H1 (cell line): ENCODE measurements at regions not wholly inside any gene's neighbourhood (a gene's known extent, or its start where the extent isn't known, plus 50 kb on each side); places are given as distances from the start of the nearest gene placed in this dataset.

Experiments
- CTCF ChIA-PET: fragments of 300-600 bp; sonication (Branson Sonifier 250); formaldehyde crosslinking; loops from one replicate; lab custom pipeline; 2021; ENCODE audit not compliant: partially characterized antibody; lab: Charles Lee
- POLR2A ChIA-PET: fragments of 300-600 bp; sonication (Branson Sonifier 250); formaldehyde crosslinking; loops from one replicate; lab custom pipeline; 2021; ENCODE audit warnings: inconsistent platforms; ENCODE audit not compliant: partially characterized antibody; lab: Charles Lee
- DNase-seq, 2 experiments: peaks; one replicate each; pipeline versions ENCODE4 v3.0.0 to v3.0.0-alpha.2; 2010 to 2022; ENCODE audit warnings: low spot score in 2 of 2, low read depth in 1 of 2, mixed read lengths in 1 of 2
- FAIRE-seq: peaks from 2 replicates; lab custom pipeline; 2011; peaks lifted over from hg19 to GRCh38; lab: Jason Lieb, UNC
- H2AFZ ChIP-seq: 2 replicates; pipeline ENCODE4 v1.8.1; 2012; ENCODE audit warnings: low read length, inconsistent platforms
- H2AK5ac ChIP-seq: 2 replicates; pipeline ENCODE4 v1.6.1; 2013; ENCODE audit warnings: low read depth, low read length
- H2BK120ac ChIP-seq: replicated peaks from 2 replicates; pipeline ENCODE3; 2013; ENCODE audit warnings: low read depth, low read length, inconsistent platforms
- H2BK12ac ChIP-seq: 2 replicates; pipeline ENCODE4 v1.6.1; 2013; ENCODE audit warnings: low read depth, low read length
- H2BK15ac ChIP-seq: 2 replicates; pipeline ENCODE4 v1.6.1; 2013; ENCODE audit warnings: low read length
- H2BK20ac ChIP-seq: 2 replicates; pipeline ENCODE4 v1.6.1; 2013; ENCODE audit warnings: low read length
- H2BK5ac ChIP-seq: 2 replicates; pipeline ENCODE4 v1.6.1; 2013; ENCODE audit warnings: low read depth, low read length
- H3K14ac ChIP-seq: 2 replicates; pipeline ENCODE4 v1.6.1; 2013; ENCODE audit warnings: inconsistent platforms; ENCODE audit not compliant: insufficient read length
- H3K18ac ChIP-seq: 2 replicates; pipeline ENCODE4 v1.6.1; 2013; ENCODE audit warnings: low read length; ENCODE audit errors: extremely low read depth
- H3K23ac ChIP-seq: 2 replicates; pipeline ENCODE4 v1.6.1; 2013; ENCODE audit warnings: inconsistent platforms; ENCODE audit not compliant: insufficient read length
- H3K23me2 ChIP-seq: 2 replicates; pipeline ENCODE4 v1.6.1; 2013; ENCODE audit warnings: low read depth, low read length
- H3K27ac ChIP-seq: 2 replicates; pipeline ENCODE4 v1.6.1; 2011; ENCODE audit warnings: low read depth, low read length, inconsistent platforms
- H3K27me3 ChIP-seq, 4 experiments: replicated peaks in 1 of 4; 1 replicate in 1 of 4; 2 replicates in 3 of 4; pipeline versions ENCODE4 v1.6.1 to v1.8.1; 2011 to 2013; ENCODE audit warnings: low read length in 3 of 4, mild to moderate bottlenecking in 3 of 4, inconsistent platforms in 2 of 4, mixed read lengths in 2 of 4, moderate library complexity in 1 of 4; ENCODE audit not compliant: control insufficient read depth in 3 of 4, insufficient read depth in 3 of 4; ENCODE audit errors: extremely low read depth in 1 of 4
- H3K36me3 ChIP-seq, 4 experiments: 2 replicates each; pipeline versions ENCODE4 v1.6.1 to v1.8.1; 2011 to 2013; ENCODE audit warnings: mild to moderate bottlenecking in 4 of 4, low read length in 3 of 4, moderate library complexity in 2 of 4, control low read depth in 1 of 4, inconsistent platforms in 1 of 4; ENCODE audit not compliant: insufficient read depth in 4 of 4, control insufficient read depth in 2 of 4
- H3K4ac ChIP-seq: replicated peaks from 2 replicates; pipeline ENCODE3; 2013; ENCODE audit warnings: low read length, low read depth, mixed read lengths, inconsistent platforms; ENCODE audit not compliant: insufficient read length
- H3K4me1 ChIP-seq, 4 experiments: replicated peaks in 1 of 4; 1 replicate in 1 of 4; 2 replicates in 3 of 4; pipeline versions ENCODE4 v1.6.1 to v1.8.1; 2011 to 2013; ENCODE audit warnings: low read length in 3 of 4, inconsistent platforms in 2 of 4, mixed read lengths in 1 of 4; ENCODE audit not compliant: insufficient read depth in 4 of 4, control insufficient read depth in 3 of 4
- H3K4me2 ChIP-seq, 2 experiments: 2 replicates each; pipeline versions ENCODE4 v1.6.1 to v1.8.1; 2011 to 2013; ENCODE audit warnings: low read depth in 2 of 2, low read length in 2 of 2, control low read depth in 1 of 2, inconsistent platforms in 1 of 2, mild to moderate bottlenecking in 1 of 2; ENCODE audit not compliant: insufficient read depth in 1 of 2
- H3K4me3 ChIP-seq, 4 experiments: fragments of 200-600, 300-600 bp in 1 of 4; sonication (generic), shearing (Covaris generic), sonication (Bioruptor Twin) in 1 of 4; 2 replicates each; pipeline versions ENCODE4 v1.5.1 to v1.8.1; 2011 to 2016; ENCODE audit warnings: low read length in 4 of 4, low read depth in 3 of 4, control low read depth in 2 of 4, inconsistent platforms in 2 of 4, mild to moderate bottlenecking in 2 of 4, mixed read lengths in 1 of 4, moderate library complexity in 1 of 4; ENCODE audit not compliant: insufficient read depth in 2 of 4; ENCODE audit errors: extremely low read depth in 1 of 4
- H3K56ac ChIP-seq: replicated peaks from 2 replicates; pipeline ENCODE3; 2013; ENCODE audit warnings: low read depth, mild to moderate bottlenecking, mixed read lengths, low read length, inconsistent platforms; ENCODE audit not compliant: insufficient read length
- H3K79me1 ChIP-seq: 2 replicates; pipeline ENCODE4 v1.6.1; 2013; ENCODE audit warnings: low read depth, low read length, control low read depth
- H3K79me2 ChIP-seq, 2 experiments: 2 replicates each; pipeline versions ENCODE4 v1.6.1 to v1.8.1; 2012 to 2013; ENCODE audit warnings: low read length in 2 of 2, mild to moderate bottlenecking in 2 of 2, inconsistent platforms in 1 of 2; ENCODE audit not compliant: insufficient read depth in 2 of 2, control insufficient read depth in 1 of 2
- H3K9ac ChIP-seq, 4 experiments: replicated peaks in 1 of 4; 1 replicate in 1 of 4; 2 replicates in 3 of 4; pipeline versions ENCODE4 v1.6.1 to v1.8.1; 2011 to 2013; ENCODE audit warnings: low read depth in 3 of 4, low read length in 3 of 4, control low read depth in 2 of 4, mild to moderate bottlenecking in 2 of 4, moderate library complexity in 2 of 4, inconsistent platforms in 1 of 4; ENCODE audit errors: extremely low read depth in 1 of 4
- H3K9me3 ChIP-seq, 2 experiments: 2 replicates each; pipeline versions ENCODE4 v1.6.1 to v1.8.1; 2012 to 2013; ENCODE audit warnings: mild to moderate bottlenecking in 2 of 2, moderate library complexity in 2 of 2, control low read depth in 1 of 2, inconsistent platforms in 1 of 2, low read depth in 1 of 2, low read length in 1 of 2, mixed read lengths in 1 of 2; ENCODE audit not compliant: insufficient read depth in 2 of 2
- H4K20me1 ChIP-seq, 2 experiments: replicated peaks in 1 of 2; 2 replicates each; pipeline versions ENCODE3 to v1.8.1; 2011 to 2013; ENCODE audit warnings: inconsistent platforms in 2 of 2, low read length in 2 of 2, mild to moderate bottlenecking in 1 of 2; ENCODE audit not compliant: insufficient read depth in 2 of 2, control insufficient read depth in 1 of 2
- H4K5ac ChIP-seq: 2 replicates; pipeline ENCODE4 v1.6.1; 2013; ENCODE audit warnings: low read length, low read depth, mixed read lengths, inconsistent platforms; ENCODE audit not compliant: insufficient read length
- H4K8ac ChIP-seq: 2 replicates; pipeline ENCODE4 v1.8.0; 2013; ENCODE audit warnings: mild to moderate bottlenecking, moderate library complexity, low read length, inconsistent platforms; ENCODE audit not compliant: insufficient read depth; ENCODE audit errors: extremely low read depth
- H4K91ac ChIP-seq: replicated peaks from 2 replicates; pipeline ENCODE3; 2013; ENCODE audit warnings: low read length, mixed read lengths, inconsistent platforms; ENCODE audit not compliant: insufficient read length
- CTBP2 ChIP-seq: IDR thresholded peaks from 2 replicates; pipeline ENCODE4 v1.7.0; 2011; ENCODE audit warnings: borderline replicate concordance, mild to moderate bottlenecking, moderate library complexity, mixed read lengths, low read length; ENCODE audit not compliant: insufficient read depth, insufficient read length
- SP1 ChIP-seq: IDR thresholded peaks from 2 replicates; pipeline ENCODE4 v1.6.1; 2011; ENCODE audit warnings: low read depth, low read length
- WGBS, 2 experiments: shearing (Covaris generic) in 1 of 2; methylation state at CpG; one replicate each; pipeline versions ENCODE4 v1.1.6 to v1.1.7; 2013 to 2015; ENCODE audit warnings: low lambda C conversion rate in 2 of 2, mixed read lengths in 2 of 2, inconsistent platforms in 1 of 2, low coverage in 1 of 2, missing lambda C conversion rate in 1 of 2; ENCODE audit not compliant: insufficient replicate concordance in 2 of 2, insufficient coverage in 1 of 2, insufficient read length in 1 of 2; ENCODE audit errors: extremely low coverage in 1 of 2, missing lambda C conversion rate in 1 of 2; 5-methylcytosine and 5-hydroxymethylcytosine counted together

GRCh38 chr14:61929651-61930050, 167.4 kb downstream of the SNAPC1 start:
- Histone ChIP-seq H3K14ac (no peak overlapping the region), H3K79me2 (no peaks in the 10 kb centered on the region), H3K9me3 (no peaks in the 10 kb centered on the region), H2BK12ac (0 out of 2 replicates have a peak overlapping the region, but pooled peaks have one; percentile 72), H3K4me3 (no peak overlapping the region), H4K5ac (no peak overlapping the region), H2BK120ac (no peak overlapping the region), H2AFZ (no peak overlapping the region), H2AK5ac (no peak overlapping the region), H4K8ac (no peak overlapping the region), H3K27me3 (no peaks in the 10 kb centered on the region; a peak in 1 of 7 replicates), H4K20me1 (no peaks in the 10 kb centered on the region), H3K27ac (no peak overlapping the region), H3K9ac (no peak overlapping the region), H3K56ac (no peak overlapping the region), H2BK20ac (no peak overlapping the region), H2BK15ac (no peak overlapping the region), H3K36me3 (no peaks in the 10 kb centered on the region), H3K4me2 (peak overlapping the region in 1 of 2 experiments; percentile 54; a peak in 1 of 4 replicates), H3K4ac (no peak overlapping the region), H3K23me2 (no peaks in the 10 kb centered on the region), H3K79me1 (no peaks in the 10 kb centered on the region), H2BK5ac (no peak overlapping the region), H3K23ac (no peak overlapping the region), H4K91ac (no peak overlapping the region), H3K4me1 (peaks cover 0 to 9% (median 8%) of the 10 kb centered on the region in 4 experiments; a peak in 5 of 7 replicates), H3K18ac (no peak overlapping the region)
- no peak for FAIRE-seq
- TF ChIP-seq SP1 (no peak), CTBP2 (no peak)
- CTCF ChIA-PET, result interaction anchor here (7.8 kb wide), 1 partner anchor 196 kb away, joined by 108 read pairs; no protein-coding TSS in a partner anchor
- 41% methylated on average over 2 of the region's 2 CpGs; no CpG with 5 or more reads in 1 of the 2 experiments for WGBS, 2 experiments
- no peak for DNase-seq
- POLR2A ChIA-PET, result interaction anchor here (1.1 kb wide), 1 partner anchor 15 kb away, joined by 4 read pairs; no protein-coding TSS in a partner anchor
